Esophagus muscularis mucosa (tissue), 4 donors: ENCODE measurements at regions not wholly inside any gene's neighbourhood (a gene's known extent, or its start where the extent isn't known, plus 50 kb on each side); places are given as distances from the start of the nearest gene placed in this dataset.

ENCODE experiments used
- DNase-seq: peaks from one replicate; pipeline ENCODE4 v3.0.0-alpha.2; 2017; ENCODE audit errors: extremely low spot score
- H3K27ac ChIP-seq, 4 donors: fragments of 200-600 bp; sonication (generic); replicated peaks in 1 of 4; 1 replicate in 3 of 4; 2 replicates in 1 of 4; pipeline ENCODE4 v1.5.1; 2016 to 2019; ENCODE audit warnings: mild to moderate bottlenecking in 1 of 4
- H3K27me3 ChIP-seq, 4 donors: fragments of 200-600 bp; sonication (generic); one replicate each; pipeline versions ENCODE4 v1.5.1 to v1.6.0; 2016 to 2019
- H3K36me3 ChIP-seq, 4 donors: fragments of 200-600 bp; sonication (generic); one replicate each; pipeline ENCODE4 v1.5.1; 2016 to 2019
- H3K4me1 ChIP-seq, 4 donors: fragments of 200-600 bp; sonication (generic); one replicate each; pipeline ENCODE4 v1.5.1; 2016 to 2019
- H3K4me3 ChIP-seq, 4 donors: fragments of 200-600 bp; sonication (generic); 1 replicate in 2 of 4; 2 replicates in 2 of 4; pipeline ENCODE4 v1.5.1; 2016 to 2019; ENCODE audit warnings: mild to moderate bottlenecking in 4 of 4, moderate library complexity in 1 of 4
- H3K9me3 ChIP-seq, 4 donors: fragments of 200-600 bp; sonication (generic); 1 replicate in 3 of 4; 2 replicates in 1 of 4; pipeline ENCODE4 v1.5.1; 2016 to 2019
- EP300 ChIP-seq: sonication (generic); formaldehyde crosslinking; IDR thresholded peaks from one replicate; pipeline ENCODE4 v1.6.1; 2017; ENCODE audit warnings: antibody characterized with exemption
- POLR2A ChIP-seq: fragments of 450-650 bp; IDR thresholded peaks from one replicate; pipeline ENCODE4 v1.6.1; 2017; ENCODE audit warnings: antibody characterized with exemption, moderate library complexity, mild to moderate bottlenecking, low read depth
- POLR2AphosphoS5 ChIP-seq, 2 donors: sonication (generic); formaldehyde crosslinking; IDR thresholded peaks; one replicate each; pipeline ENCODE4 v1.6.1; 2017; ENCODE audit warnings: antibody characterized with exemption in 2 of 2
- WGBS: methylation state at CpG from one replicate; pipeline ENCODE4 v1.1.5; 2018; 5-methylcytosine and 5-hydroxymethylcytosine counted together
- intact Hi-C: fragments of 100-400 bp; cut with DNase I; formaldehyde crosslinking; loops from one replicate; pipeline ENCODE4 v1.15.1; 2023
- TF ChIP-seq, protein P1 (sequence below), 3 experiments: fragments of 200-600 bp in 2 of 3; fragments of 450-650 bp in 1 of 3; sonication (generic) in 2 of 3; IDR thresholded peaks; one replicate each; pipeline ENCODE4 v1.5.1; 2017 to 2019; ENCODE audit warnings: antibody characterized with exemption in 3 of 3, mild to moderate bottlenecking in 2 of 3, moderate library complexity in 1 of 3

DNA sequence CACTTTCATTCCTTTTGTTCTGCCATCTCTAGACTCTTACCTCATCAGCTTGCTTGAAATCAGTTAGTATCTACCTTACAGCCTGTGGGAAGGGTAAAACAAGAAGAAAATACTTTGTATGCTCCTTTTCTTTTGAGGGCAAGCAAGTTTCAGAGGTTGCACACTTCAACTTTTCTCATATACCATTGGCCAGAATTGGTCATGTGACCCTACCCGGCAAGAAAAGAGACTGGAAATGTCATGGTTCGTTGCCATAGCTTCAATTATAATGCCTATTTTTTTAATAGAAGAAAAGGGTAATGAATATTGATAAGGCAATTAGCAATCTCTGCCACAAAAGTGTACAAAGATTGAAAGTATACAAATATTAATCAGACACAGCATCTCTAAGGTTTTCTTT is 346.7 kb upstream of the TACR3 start:
- intact Hi-C loops, result loop anchor here (5.0 to 10.0 kb wide), 2 partner anchors 458 to 796 kb away; no protein-coding TSS in a partner anchor

GRCh38 chr4:104064646-104065577 is 345.1 kb upstream of the TACR3 start:
- WGBS, result 29% methylated on average over 8 of the region's 8 CpGs
- Histone ChIP-seq H3K4me1 (no peaks in the 10 kb centered on the region), H3K9me3 (no peaks in the 10 kb centered on the region), H3K36me3 (no peaks in the 10 kb centered on the region), H3K27ac (no peak overlapping the region), H3K27me3 (no peaks in the 10 kb centered on the region), H3K4me3 (no peak overlapping the region)
- intact Hi-C loops, result loop anchor here (5.0 to 10.0 kb wide), 2 partner anchors 460 to 797 kb away; no protein-coding TSS in a partner anchor
- no peak for DNase-seq
- TF ChIP-seq, protein P1, sequence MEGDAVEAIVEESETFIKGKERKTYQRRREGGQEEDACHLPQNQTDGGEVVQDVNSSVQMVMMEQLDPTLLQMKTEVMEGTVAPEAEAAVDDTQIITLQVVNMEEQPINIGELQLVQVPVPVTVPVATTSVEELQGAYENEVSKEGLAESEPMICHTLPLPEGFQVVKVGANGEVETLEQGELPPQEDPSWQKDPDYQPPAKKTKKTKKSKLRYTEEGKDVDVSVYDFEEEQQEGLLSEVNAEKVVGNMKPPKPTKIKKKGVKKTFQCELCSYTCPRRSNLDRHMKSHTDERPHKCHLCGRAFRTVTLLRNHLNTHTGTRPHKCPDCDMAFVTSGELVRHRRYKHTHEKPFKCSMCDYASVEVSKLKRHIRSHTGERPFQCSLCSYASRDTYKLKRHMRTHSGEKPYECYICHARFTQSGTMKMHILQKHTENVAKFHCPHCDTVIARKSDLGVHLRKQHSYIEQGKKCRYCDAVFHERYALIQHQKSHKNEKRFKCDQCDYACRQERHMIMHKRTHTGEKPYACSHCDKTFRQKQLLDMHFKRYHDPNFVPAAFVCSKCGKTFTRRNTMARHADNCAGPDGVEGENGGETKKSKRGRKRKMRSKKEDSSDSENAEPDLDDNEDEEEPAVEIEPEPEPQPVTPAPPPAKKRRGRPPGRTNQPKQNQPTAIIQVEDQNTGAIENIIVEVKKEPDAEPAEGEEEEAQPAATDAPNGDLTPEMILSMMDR (IDR thresholded peaks at IDR 0.05), result peak; percentile 47 to 63 (median 59)
- TF ChIP-seq EP300 (no peak), POLR2A (no peak), POLR2AphosphoS5 (IDR thresholded peaks at IDR 0.05) (no peak)

More for the DNA sequence above, 346.7 kb upstream of the TACR3 start:
- Histone ChIP-seq H3K4me3 (no peak overlapping the region), H3K27me3 (no peaks in the 10 kb centered on the region), H3K4me1 (no peaks in the 10 kb centered on the region), H3K27ac (no peak overlapping the region), H3K9me3 (no peaks in the 10 kb centered on the region), H3K36me3 (no peaks in the 10 kb centered on the region)
- TF ChIP-seq POLR2A (no peak), POLR2AphosphoS5 (IDR thresholded peaks at IDR 0.05) (no peak), EP300 (no peak)
- TF ChIP-seq, protein P1 (IDR thresholded peaks at IDR 0.05), result no peak
- 76% methylated on average over 2 of the region's 2 CpGs for WGBS
- DNase-seq, result no peak

DNA sequence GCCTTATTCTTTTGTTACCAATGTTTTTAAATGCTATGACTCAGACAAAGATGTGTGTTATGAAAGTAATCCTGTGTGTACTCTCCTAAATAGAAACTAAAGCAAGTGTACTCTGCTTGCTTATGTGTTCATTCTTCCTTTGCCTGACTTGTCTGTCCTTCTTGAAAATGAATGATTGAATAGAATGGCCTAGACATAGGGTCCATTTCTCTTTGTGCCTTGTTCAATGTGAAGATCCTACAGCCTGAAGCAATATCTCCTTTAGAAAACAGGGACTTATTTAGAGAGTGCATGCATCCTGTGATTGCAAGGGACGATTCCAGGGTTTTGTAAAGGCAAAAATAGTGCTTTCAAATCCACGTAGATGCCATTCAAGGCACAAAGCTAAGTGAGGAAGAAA is 343.6 kb upstream of the TACR3 start:
- TF ChIP-seq POLR2AphosphoS5 (IDR thresholded peaks at IDR 0.05) (no peak), EP300 (no peak)
- DNase-seq, result no peak
- no peaks in the 10 kb centered on the region for H3K36me3 ChIP-seq
- 71% methylated on average over 2 of the region's 2 CpGs for whole genome bisulfite sequencing
- no peak overlapping the region for H3K4me3 ChIP-seq
- no peaks in the 10 kb centered on the region for H3K4me1 ChIP-seq
- intact Hi-C loops, result loop anchor here (10.0 kb wide), 1 partner anchor 461 kb away; no protein-coding TSS in a partner anchor
- no peaks in the 10 kb centered on the region for H3K27me3 ChIP-seq
- H3K9me3 ChIP-seq, result no peaks in the 10 kb centered on the region
- no peak overlapping the region for H3K27ac ChIP-seq

GRCh38 chr4:104044369-104044768 is 324.6 kb upstream of the TACR3 start:
- no peak overlapping the region for H3K27ac ChIP-seq
- H3K4me1 ChIP-seq, result no peaks in the 10 kb centered on the region
- no peak for DNase-seq
- H3K4me3 ChIP-seq, result no peak overlapping the region
- 76% methylated on average over 3 of the region's 3 CpGs for WGBS
- H3K27me3 ChIP-seq, result no peaks in the 10 kb centered on the region
- no peaks in the 10 kb centered on the region for H3K36me3 ChIP-seq
- intact Hi-C loops, result no loop called here
- TF ChIP-seq POLR2A (no peak), EP300 (no peak), POLR2AphosphoS5 (IDR thresholded peaks at IDR 0.05) (no peak)
- TF ChIP-seq, protein P1 (IDR thresholded peaks at IDR 0.05), result no peak
- H3K9me3 ChIP-seq, result no peaks in the 10 kb centered on the region

- H3K4me1 ChIP-seq, result no peaks in the 10 kb centered on the region
- no peaks in the 10 kb centered on the region for H3K27me3 ChIP-seq
- intact Hi-C loops, result no loop called here
- no peaks in the 10 kb centered on the region for H3K36me3 ChIP-seq
- TF ChIP-seq, protein P1 (IDR thresholded peaks at IDR 0.05), result no peak
- TF ChIP-seq POLR2A, result no peak
- 70% methylated on average over 5 of the region's 5 CpGs for WGBS
- H3K4me3 ChIP-seq, result no peak overlapping the region
- H3K9me3 ChIP-seq, result no peaks in the 10 kb centered on the region
- H3K27ac ChIP-seq, result no peak overlapping the region
- DNase-seq, result no peak
Observed at GRCh38 chr4:104032896-104033295, 313.1 kb upstream of the TACR3 start.
